ENCODE measurements at regions not wholly inside any gene's neighbourhood (a gene's known extent, or its start where the extent isn't known, plus 50 kb on each side); places are given as distances from the start of the nearest gene placed in this dataset.
A peak's percentile ranks its signal among the peaks of the same experiment; 100 is the strongest.
"Not testable (repeated sequence)": the region's sequence is repeated elsewhere in the genome, so short reads cannot be mapped to it uniquely, and the experiment has no call there.

DNA sequence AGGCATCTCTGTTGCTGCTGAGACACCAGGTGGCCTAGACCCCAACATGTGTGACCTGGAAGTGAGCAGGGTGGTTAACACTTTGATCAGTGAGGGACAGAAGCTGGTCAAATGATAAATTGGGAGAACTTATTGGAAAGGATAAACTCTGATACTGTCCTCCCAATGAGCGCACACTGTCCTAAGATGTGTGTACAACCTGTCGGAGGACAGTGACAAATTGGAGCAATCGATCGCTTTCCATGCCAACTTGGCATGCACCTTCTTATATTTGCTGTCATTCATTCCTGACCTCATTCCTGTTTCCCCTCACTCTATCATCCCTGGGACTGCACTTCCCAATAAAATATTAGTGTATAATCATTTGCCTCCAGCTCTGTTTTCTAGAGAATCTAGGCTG is 198.7 kb upstream of the PROK2 start:
- Histone ChIP-seq H3K27me3 (replicated peaks; ENCODE audit: control insufficient read depth, insufficient read depth, low read length) (no peaks in the 10 kb centered on the region), H3K36me3 (ENCODE audit: control insufficient read depth, insufficient read depth, low read length) (no peaks in the 10 kb centered on the region), H3K4me3 (replicated peaks; ENCODE audit: low read depth, low read length) (no peak overlapping the region)
- no peak for DNase-seq (ENCODE audit: extremely low read depth, insufficient read length)
- TF ChIP-seq CTCF (IDR thresholded peaks at IDR 0.05; ENCODE audit: insufficient read depth, low read length, poor library complexity, severe bottlenecking): no peak

DNA sequence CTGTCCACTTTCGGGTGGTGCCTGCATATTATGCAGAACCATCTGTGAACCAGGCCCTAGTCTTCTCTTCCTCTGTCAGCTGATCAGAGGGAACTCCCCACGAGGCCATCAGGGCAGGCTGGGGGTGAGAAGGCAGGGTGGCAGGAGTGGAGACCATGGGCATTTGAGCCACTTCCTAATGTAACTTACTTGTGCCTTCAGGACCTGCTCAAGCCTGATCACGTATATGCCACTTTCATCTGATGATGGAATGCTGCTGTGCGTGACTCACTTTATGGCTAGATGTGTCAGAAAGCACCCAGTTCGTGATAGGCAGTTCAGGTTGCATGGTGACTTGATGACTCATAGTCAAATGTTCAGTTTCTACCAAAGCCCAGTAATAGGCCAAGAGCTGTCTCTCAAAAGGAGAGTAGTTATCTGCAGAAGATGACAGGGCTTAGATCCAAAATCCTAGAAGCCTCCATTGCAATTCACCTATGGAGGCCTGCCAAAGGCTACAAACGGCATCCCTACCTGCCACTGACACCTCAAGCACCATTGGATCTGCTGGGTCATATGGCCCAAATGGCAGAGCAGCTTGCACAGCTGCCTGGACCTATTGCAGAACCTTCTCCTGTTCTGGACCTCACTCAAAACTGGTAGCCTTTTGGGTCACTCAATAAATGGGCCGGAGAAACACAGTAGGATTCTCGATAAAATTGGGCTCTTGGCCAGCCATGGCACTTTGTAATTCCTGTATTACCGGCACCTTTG is 197.7 kb upstream of the PROK2 start:
- peak; percentile 62 for DNase-seq (ENCODE audit: extremely low read depth, insufficient read length)
- H3K27me3 ChIP-seq (replicated peaks; ENCODE audit: control insufficient read depth, insufficient read depth, low read length); H3K4me3 ChIP-seq (replicated peaks; ENCODE audit: low read depth, low read length); H3K36me3 ChIP-seq (ENCODE audit: control insufficient read depth, insufficient read depth, low read length): not testable (repeated sequence)

DNA sequence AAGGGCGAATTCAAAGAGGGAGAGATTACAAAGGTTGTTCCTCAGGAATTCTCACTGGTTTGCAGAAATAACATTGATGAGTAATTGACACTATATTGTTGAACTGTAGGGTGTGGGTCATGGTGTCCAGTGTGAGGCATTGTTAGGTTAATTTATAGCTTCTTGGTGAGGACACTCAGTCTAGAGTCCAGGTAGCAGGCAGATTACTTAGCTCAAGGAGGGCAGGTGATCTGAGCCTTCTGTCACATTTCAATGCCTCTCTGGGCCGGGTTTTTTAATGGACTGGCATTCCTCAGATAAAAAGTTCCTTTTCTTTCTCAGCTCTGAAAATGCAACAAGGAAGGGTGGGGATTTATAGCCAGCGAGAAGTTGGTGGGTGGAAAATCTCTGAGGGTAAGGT is 194.2 kb upstream of the PROK2 start:
- Histone ChIP-seq H3K36me3 (ENCODE audit: control insufficient read depth, insufficient read depth, low read length) (no peaks in the 10 kb centered on the region), H3K4me3 (replicated peaks; ENCODE audit: low read depth, low read length) (no peak overlapping the region), H3K27me3 (replicated peaks; ENCODE audit: control insufficient read depth, insufficient read depth, low read length) (no peaks in the 10 kb centered on the region)
- no peak for DNase-seq (ENCODE audit: extremely low read depth, insufficient read length)
- no peak for TF ChIP-seq CTCF (IDR thresholded peaks at IDR 0.05; ENCODE audit: insufficient read depth, low read length, poor library complexity, severe bottlenecking)

GRCh38 chr3:71978150-71978721 is 193.3 kb upstream of the PROK2 start:
- DNase-seq (ENCODE audit: extremely low read depth, insufficient read length): peak; percentile 74
- H3K4me3 ChIP-seq (replicated peaks; ENCODE audit: low read depth, low read length): peak overlapping the region; percentile 35; the same call in 1 of the 2 replicates

DNA sequence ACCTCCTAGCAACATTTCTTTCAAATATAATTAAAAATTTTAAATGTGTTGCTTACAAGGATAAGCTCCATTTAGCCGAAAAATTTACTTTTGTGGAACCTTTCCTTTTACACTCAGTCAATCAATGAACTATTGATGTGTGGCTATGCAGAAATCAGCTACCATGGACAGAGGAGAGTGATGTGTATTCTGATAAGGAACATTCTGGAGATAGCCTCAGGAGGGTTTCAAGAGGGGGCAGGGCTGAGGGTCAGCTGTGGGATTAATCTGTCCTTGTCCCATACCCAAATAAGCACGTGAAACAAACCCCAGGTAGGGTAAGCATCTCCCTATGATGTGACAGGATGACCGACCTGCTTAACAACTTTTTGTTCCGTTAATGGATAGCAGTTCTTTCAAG is 192.6 kb upstream of the PROK2 start:
- no peak for DNase-seq (ENCODE audit: extremely low read depth, insufficient read length)
- TF ChIP-seq CTCF (IDR thresholded peaks at IDR 0.05; ENCODE audit: insufficient read depth, low read length, poor library complexity, severe bottlenecking): no peak
- H3K36me3 ChIP-seq (ENCODE audit: control insufficient read depth, insufficient read depth, low read length): no peaks in the 10 kb centered on the region
- H3K4me3 ChIP-seq (replicated peaks; ENCODE audit: low read depth, low read length): no peak overlapping the region
- no peaks in the 10 kb centered on the region for H3K27me3 ChIP-seq (replicated peaks; ENCODE audit: control insufficient read depth, insufficient read depth, low read length)

More at GRCh38 chr3:71978150-71978721, 193.3 kb upstream of the PROK2 start:
- Histone ChIP-seq H3K36me3 (ENCODE audit: control insufficient read depth, insufficient read depth, low read length) (no peaks in the 10 kb centered on the region), H3K27me3 (replicated peaks; ENCODE audit: control insufficient read depth, insufficient read depth, low read length) (no peaks in the 10 kb centered on the region)
- no peak for TF ChIP-seq CTCF (IDR thresholded peaks at IDR 0.05; ENCODE audit: insufficient read depth, low read length, poor library complexity, severe bottlenecking)

DNA sequence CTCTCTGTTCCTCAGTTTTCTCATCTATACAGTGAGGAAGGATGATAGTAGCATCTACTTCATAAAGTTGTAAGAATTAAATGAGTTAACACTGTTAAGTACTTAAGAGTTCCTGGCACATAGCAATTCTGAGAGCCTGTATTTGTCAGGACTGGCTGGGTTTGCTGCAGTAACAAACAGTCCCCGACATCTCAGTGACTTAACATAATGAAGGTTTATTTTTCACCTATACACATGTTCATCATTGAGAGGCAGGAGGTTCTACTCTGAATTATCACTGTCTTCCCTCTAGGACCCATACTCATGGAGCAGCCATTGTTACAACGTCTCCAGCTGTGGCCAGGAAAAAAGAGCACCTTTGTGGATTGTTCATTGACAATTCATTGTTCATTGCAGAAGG is 190.6 kb upstream of the PROK2 start:
- H3K4me3 ChIP-seq (replicated peaks; ENCODE audit: low read depth, low read length): no peak overlapping the region
- H3K36me3 ChIP-seq (ENCODE audit: control insufficient read depth, insufficient read depth, low read length): no peaks in the 10 kb centered on the region
- no peak for DNase-seq (ENCODE audit: extremely low read depth, insufficient read length)
- H3K27me3 ChIP-seq (replicated peaks; ENCODE audit: control insufficient read depth, insufficient read depth, low read length): no peaks in the 10 kb centered on the region
- no peak for TF ChIP-seq CTCF (IDR thresholded peaks at IDR 0.05; ENCODE audit: insufficient read depth, low read length, poor library complexity, severe bottlenecking)
